Head of caudate nucleus (tissue), 42 donors: ENCODE measurements at regions not wholly inside any gene's neighbourhood (a gene's known extent, or its start where the extent isn't known, plus 50 kb on each side); places are given as distances from the start of the nearest gene placed in this dataset.

Experiments
- DNase-seq, 42 donors: peaks; one replicate each; pipeline versions ENCODE4 v3.0.0 to v3.0.0-alpha.2; 2020 to 2021; ENCODE audit warnings: mixed read lengths in 7 of 42
- intact Hi-C: fragments of 100-400 bp; cut with DNase I; formaldehyde crosslinking; loops from one replicate; pipeline ENCODE4 v1.15.0; 2022

DNA sequence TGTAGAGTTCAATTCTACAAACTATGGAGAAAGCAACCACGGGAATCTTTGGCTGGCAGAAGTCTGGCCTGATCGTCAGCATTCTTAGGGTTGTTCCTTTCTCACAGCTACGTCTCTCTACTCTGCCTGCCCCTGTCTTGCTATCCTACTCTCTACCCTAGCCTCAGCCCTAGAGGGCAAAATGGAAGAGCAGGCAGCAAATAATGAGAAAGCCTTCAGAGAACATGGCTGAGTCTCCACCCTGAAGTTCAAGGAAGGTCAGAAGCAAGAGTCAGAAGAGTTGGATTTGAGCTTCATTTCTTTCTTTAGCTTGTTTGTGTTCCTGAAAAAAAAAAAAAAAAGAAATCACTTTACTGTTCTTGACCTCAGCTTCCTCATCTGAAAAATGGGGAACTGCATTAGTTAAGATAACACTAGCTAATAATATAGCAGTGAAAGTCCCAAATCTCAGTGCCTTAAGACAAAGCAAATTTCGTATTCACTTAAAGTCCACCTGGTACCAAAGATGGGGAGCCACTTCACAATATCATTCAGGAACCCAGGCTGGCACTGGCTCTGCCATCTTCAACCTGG is 50.2 kb upstream of the CCND2 start:
- DNase-seq, result peak in 1 of 42 donors; percentile 20
- intact Hi-C loops, result no loop called here

DNA sequence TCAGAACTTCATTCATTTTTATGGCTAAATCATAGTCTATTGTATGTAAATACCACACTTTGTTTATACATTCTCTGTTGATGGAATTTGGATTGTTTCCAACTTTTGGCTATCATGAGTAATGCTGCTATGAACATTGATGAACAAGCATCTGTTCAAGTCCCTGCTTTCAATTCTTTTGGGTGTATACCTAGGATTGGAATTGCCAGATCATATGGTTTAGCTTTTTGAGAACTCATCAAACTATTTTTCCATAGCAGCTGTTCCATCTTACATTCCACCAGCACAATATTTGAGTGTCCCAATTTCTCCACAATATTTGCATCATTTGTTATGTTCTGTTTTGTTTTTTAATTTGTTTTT is 52.3 kb upstream of the CCND2 start:
- intact Hi-C loops, result no loop called here

DNA sequence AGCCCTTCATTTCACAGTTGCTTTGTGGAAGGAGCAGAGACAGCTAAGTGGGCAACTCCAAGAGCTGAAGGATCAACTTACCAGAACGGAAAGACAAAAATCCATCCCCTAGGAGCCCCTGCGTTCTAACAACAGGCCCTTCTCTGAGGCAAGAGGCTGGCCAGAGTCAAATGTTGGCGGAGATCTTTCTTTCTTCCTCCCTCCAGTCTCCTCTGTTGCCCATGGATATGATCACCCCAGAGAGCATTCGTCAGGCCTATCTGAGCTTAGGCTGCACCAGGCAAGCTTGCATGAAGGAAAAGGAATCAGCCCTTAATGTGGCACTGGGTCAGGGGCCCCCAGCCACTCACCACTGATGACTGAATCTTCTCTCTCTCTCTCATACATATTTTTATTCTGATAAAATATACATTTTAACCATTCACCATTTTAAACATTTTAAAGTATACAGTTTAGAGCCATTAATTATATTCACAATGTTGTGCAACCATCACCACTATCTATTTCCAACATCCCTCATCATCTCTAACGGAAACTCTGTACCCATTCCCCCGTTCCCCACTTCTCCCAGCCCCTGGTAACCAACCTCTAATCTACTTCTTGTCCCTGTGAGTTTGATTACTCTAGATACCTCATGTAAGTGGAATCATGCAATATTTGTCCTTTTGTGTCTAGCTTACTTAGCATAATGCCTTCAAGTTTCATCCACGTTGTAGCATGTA is 52.9 kb upstream of the CCND2 start:
- peak in 1 of 42 donors; percentile 16 for DNase-seq
- intact Hi-C loops, result no loop called here

More for the DNA sequence above, 52.3 kb upstream of the CCND2 start:
- no peak for DNase-seq

DNA sequence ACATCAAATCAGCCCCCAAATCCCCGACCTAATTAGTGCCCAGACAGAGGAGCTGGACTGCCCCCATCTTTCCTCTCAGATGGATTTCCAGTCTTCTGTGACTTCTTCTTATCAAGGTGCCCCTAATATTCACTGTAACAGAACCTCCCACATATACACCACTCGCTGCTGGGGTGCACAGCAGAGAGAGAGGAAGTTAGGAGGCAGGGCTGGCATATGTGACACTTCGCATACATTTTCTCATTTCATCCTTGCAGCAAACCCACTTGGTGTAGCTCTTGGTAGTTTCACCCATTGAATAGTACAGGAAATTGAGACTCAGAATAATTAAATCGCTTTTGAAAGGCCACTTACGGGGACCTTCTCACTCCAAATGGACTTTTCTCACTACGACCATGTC is 56.5 kb upstream of the CCND2 start:
- intact Hi-C loops, result no loop called here
- peak in 1 of 42 donors; percentile 18 for DNase-seq

DNA sequence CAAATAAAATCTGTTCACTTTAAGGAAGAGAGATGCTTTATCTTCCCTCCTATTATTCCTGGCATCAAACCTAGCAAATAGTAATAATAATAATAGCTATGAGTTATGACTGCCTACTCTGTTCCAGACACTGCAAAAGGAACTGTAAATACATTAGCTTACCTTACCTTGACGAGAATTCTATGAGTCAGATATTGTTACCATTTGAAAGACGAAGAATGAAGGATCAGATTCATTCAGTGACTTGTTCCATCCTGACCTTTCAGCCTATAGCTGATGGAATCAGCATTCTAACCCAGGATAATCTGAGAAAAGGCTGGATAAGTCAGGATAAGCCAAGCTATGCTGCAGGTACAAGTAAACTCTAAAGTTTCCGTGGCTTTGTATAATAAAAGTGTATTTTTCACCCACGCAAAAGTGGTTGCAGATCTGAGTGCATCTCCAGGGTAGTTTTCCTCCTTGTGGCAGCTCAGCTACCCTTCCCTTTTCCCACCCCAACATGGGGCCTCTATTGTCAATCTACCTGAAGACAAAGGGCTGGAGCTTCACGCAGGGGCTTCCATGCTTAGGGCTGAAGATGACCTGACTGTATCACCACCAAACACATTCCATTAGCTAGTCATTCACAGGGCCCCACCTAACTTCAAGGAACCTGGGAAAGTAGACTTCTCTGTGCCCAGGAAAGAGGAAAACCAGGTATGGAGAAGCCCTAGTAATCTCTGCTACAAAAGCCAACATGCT is 57.2 kb upstream of the CCND2 start:
- intact Hi-C loops, result no loop called here
- DNase-seq, result peak in 1 of 42 donors; percentile 16

DNA sequence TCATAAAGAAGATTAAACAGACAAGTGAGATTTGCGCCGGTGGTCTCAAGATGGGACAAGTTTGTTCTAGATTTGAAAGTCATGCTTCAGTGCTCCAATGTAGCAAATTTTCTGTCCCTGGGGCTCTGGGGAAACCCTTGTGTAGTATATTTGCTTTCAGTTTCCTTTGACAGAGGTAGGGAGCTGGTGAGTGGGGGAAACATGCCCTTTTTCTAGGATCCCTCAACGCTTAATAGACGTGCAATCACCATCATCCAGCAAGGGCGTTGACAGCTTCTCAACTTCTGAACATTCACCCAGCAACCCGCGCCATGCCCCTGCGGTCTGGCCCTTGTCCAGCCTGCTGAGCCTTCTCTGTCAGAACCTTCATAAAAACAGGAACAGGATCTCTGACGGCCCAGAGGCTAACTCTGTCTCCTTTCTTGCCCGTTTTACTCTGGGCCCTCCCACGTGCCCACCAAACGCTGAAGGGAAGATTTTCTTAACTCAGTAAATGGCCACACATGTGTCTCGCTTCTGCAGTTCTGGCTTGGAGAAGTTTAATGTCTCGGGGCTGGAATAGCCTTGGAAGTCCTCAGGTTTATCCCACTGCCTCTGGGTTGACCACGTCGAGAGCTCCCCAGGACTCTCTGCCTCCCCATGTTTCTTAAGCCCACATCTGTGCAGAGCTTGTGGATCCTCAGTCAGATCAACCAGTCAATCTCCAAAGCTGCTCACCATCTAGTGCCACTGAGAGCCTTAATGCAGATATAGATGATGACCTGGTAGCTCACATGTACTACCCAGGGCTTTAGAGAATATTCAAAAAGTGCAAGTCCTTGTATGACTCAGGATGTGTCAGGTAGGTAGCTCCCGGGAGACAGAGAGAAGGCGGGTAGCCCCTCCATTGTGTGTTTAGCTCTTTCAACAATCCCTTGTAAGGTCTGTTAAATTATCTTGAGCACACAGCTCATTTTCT is 58.1 kb upstream of the CCND2 start:
- intact Hi-C loops, result no loop called here
- peak; percentile 10 to 82 (median 52) for DNase-seq

DNA sequence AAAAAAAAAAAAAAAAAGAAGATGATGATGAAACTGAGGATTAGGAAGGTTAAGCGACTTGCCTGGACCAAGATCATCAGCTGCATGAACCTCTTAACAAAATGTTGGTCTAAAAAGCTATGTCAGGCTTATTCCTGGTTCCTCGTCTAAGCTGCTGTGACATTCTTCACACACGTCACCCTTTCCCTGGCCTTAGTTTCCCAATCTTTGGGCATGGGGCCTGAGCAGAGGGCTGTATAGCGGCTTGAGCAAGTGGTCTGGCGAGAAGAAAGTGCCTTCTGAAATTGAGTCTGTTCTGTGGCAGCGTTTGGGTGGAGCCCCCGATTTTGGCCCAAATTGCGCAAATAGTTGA is 58.7 kb upstream of the CCND2 start:
- peak in 1 of 42 donors; percentile 26 for DNase-seq
- intact Hi-C loops, result no loop called here

DNA sequence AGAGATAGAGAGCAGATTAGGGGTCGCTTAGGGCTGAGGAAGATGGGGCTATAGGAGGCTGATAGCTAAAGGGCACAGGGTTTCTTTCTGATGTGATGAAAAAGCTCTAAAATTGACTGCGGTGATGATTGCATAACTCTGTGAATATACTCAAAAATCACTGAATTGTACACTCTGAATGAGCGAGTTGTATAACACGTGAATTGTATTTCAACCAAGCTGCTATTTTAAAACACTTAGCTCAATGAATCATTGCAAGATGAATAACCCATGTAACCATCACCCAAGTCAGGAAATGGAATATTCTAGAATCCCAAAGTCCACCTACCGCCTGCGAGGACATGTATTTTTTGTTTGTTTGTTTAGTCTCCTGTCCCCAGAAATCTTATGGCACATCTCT is 60.1 kb upstream of the CCND2 start:
- no peak for DNase-seq

DNA sequence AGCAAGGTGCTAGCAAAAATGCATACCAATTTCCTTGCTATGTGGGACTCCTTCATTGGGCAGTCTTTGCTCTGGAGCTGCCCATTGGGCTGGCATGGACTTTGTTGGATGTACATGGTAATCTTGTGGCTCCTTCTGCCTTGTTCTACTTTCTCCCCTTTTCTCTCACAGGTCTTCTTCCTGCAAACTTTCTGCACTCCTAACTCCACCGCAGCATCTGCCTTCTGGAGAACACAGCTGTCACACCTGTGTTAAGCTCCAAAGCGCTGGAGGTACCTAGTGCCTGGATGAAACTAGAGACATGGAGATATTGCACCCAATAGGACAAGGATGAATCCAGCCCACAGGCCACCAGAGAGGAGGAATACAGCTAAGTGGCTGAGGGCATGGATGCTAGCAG is 60.7 kb upstream of the CCND2 start:
- DNase-seq, result no peak
- intact Hi-C loops, result no loop called here

More for the DNA sequence above, 60.1 kb upstream of the CCND2 start:
- intact Hi-C loops, result no loop called here

DNA sequence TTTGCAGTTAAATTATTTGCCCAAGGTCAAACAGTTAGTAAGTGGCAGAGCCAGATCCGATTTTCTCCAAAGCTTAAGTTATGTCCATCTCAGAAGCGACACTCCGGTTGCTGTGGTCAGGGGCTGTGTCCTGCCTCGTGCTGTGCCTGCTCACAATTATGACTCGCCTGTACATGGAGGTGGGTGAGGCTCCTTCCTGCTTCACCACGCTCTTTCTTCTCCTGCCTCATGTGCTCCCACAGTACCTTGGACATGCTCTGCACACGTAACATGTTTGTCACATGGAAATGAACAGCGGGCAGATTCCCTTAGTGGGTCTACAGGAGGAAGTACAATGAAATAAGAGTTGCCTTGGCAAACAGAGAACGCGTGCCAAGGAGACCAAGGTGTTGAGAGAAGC is 62.2 kb upstream of the CCND2 start:
- no peak for DNase-seq

DNA sequence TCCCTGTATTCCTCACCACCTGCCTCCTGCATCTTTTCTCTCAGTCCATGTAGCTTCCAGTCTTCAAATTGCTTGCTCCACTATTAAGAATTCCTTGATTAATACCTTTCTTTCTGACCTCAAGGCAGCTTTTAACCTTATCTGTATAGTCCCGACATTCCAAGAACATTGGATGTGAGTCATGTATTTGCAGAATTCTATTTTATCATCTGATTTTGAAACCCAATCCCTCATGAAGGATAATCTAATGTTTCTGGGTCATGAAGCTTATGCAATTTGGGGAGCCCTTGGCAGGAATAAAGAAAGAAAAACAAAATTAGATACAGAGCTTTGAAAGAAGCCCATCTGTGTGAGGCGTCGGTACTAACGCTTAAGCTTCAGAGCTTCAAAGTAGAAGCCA is 63.4 kb upstream of the CCND2 start:
- DNase-seq, result no peak
- intact Hi-C loops, result no loop called here

More for the DNA sequence above, 62.2 kb upstream of the CCND2 start:
- intact Hi-C loops, result no loop called here

DNA sequence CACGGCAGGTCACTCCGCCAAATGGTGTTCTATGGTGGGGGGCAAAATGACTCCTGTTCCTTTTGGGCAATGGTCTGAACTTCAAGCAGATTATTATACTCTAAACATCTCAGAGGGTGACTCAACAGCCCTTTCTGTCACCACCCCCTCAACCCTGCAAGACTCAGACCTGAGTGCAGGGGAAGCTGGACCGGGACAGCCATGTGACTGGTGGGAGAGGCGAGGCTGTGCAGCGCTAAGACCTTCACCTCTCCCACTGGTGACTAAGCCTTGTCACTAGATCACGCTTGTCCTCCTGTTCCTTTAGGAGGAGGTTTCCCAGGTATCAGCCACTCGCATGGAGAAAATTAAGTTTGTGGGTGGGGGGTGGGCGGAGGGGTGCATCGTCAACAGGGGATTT is 67.1 kb upstream of the CCND2 start:
- DNase-seq, result no peak
- intact Hi-C loops, result no loop called here

DNA sequence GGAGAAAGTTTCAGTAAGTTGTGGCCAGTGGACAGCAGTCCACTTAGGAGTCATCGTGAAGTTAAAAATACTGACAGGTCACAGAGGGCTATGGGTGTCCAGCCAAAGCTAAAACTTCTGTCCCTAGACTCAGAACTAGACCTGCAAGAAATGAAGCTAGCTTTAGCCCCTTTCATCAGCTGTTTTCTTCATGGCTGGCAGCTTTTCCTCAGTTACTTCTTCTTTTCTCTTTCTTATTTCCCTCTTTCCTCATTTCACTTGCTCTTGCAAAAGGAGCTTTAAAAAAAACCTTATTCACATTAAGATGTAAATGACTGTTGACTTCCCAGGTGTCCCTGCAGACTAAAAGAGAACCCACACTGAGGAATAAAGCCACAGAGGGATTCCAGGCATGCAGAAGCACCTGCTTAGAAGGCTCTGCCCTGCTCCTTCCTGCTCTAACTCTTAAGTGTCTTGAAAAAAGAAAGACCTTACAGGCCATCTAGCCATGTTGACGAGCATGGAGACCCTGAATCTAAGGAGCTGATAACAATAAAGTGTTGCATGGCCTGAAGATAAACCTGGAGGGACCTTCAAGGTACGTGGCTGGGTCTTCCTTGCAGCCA is 69.7 kb upstream of the CCND2 start:
- DNase-seq, result no peak
- intact Hi-C loops, result no loop called here

DNA sequence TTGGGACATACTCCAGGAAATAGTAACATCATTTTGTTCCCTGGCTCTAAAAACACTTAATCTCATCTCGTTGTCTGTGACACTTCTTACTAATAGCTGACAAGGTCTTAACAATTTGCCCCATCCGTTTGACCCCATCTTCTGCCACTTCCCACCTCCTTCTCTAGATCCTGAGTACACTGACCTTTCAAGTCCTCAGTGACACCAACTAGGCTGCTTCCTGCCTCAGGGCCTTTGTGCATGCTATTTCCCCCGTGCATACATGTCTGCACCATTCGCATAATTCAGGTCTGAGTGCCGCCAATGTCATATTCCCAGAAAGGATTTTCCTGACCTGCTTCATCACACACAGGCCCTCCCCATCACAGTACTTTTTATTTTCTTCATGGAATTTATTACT is 70.6 kb upstream of the CCND2 start:
- intact Hi-C loops, result no loop called here
- no peak for DNase-seq

DNA sequence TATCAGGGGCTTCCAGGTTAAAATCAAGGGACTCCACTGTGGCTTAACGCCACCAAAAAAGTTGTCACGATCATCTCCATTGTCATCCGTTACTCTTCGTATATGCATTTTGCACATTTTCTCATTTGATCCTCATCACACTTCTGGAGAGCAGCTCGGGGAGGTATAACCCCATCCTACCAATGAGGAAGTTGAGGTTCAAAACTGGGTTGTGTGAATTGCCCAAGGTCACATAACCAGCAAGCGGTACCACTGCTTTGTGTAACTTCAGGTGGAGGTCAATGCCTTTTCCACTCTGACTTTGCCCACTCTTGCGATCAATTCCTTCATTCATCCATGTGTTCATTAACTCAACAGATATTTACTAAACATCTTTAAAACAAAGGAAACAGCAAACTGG is 71.1 kb upstream of the CCND2 start:
- intact Hi-C loops, result no loop called here

DNA sequence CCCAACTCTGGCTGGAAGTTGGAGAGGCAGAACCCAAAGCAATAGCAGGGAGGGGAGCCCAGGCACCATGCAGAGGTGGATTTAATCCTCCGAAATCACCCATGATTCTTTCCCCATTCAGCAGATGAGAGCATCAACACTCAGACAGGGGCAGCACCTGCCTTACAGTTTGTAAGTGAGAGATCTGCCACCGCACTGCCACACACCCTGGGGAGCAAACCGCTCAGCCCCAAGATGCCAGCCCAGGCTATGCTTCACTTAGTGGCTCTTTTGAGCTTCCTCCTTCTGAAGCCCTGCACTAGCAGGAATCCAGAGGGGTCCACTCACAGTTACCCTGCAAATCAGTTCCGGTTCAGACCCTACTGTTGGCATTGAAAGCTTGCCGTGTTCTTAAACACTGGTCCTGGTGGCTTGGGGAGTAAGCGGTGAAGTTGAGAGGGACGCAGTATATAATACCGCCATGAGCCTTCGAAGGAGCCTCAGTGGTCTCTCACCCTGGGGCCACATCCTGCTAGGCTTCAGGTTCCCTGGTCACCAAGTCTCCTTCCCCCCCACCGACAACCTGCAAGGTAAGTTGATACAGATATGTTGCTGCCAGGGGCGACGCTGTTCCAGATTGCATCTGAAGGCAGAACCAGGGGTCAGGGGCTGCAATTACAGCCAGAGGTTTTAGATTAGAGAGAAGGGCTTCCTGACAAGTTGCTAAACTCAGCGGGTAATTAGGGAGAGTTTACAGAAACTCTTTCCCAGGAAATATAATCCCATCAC is 72.0 kb upstream of the CCND2 start:
- intact Hi-C loops, result no loop called here
- DNase-seq, result no peak

More for the DNA sequence above, 71.1 kb upstream of the CCND2 start:
- DNase-seq, result no peak

DNA sequence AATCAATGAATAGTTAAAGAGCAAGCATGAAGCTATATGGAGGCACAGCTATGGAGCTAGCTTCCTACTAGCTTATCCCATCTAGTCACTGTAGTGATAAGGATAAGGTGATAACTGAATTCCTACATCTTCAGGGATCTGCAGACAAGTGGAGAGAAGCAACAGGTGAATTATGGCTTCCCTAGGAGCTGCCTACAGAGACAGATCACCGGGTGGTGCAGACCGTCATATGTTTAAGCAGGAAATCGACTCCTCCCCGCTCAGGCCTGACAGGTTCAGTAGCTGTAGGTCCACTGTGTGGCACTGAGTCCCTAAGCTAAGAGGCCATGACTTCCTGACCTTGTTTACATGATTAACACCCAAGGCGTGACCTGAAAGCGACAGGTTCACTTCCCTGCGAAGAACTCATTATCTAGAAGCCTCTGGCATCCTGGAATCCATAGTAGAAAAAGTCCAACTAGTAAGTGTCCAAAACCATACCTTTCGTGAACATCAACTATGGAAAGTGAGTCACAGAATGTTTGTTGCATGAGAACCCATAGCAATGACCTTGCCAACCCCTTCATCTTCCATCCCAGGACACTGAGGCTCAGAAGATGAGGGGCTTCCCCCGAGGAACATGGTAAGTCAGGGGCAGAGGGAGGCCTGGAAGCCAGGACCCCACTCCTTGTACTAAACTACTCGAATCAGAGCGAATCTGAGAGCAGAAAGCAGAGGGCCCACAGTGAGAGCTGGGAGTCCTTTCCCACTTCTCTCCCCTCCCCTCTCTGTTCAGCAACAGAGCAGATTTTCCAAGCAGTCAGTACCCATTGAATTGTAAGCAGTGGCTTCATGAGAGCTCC is 75.4 kb upstream of the CCND2 start:
- intact Hi-C loops, result no loop called here
- DNase-seq, result no peak
